Esophagus squamous epithelium (tissue), 4 donors: ENCODE measurements at regions not wholly inside any gene's neighbourhood (a gene's known extent, or its start where the extent isn't known, plus 50 kb on each side); places are given as distances from the start of the nearest gene placed in this dataset.

Source experiments
- POLR2A ChIP-seq, 4 donors: fragments of 450-650 bp; IDR thresholded peaks; one replicate each; pipeline ENCODE4 v1.6.1; 2017; ENCODE audit warnings: antibody characterized with exemption in 4 of 4, mild to moderate bottlenecking in 4 of 4, moderate library complexity in 3 of 4
- TF ChIP-seq, protein P1 (sequence below), 6 experiments: fragments of 450-650 bp in 4 of 6; fragments of 200-600 bp in 2 of 6; sonication (generic) in 2 of 6; IDR thresholded peaks; one replicate each; pipeline ENCODE4 v1.5.1; 2016 to 2019; ENCODE audit warnings: antibody characterized with exemption in 6 of 6, mild to moderate bottlenecking in 4 of 6, moderate library complexity in 4 of 6

DNA sequence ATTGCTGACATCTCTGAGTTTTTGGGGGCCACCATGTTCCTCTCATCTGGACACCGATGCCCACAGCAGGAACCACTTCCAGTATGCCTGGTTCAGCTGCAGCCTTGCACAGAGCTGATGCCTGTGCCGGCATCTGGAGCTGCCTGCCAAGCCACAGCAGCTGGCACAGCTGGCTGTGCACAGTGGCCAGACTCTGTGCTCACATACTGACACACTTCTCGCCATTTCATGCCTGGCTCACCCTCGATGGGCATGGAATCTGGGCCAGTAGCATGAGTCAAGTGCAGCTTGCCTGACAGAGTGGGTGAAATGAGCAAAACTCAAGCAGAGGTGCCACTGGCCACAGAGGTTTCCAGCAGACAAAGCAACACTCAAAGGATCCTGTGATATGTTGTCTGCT is 863.4 kb downstream of the DNAH5 start:
- TF ChIP-seq, protein P1, sequence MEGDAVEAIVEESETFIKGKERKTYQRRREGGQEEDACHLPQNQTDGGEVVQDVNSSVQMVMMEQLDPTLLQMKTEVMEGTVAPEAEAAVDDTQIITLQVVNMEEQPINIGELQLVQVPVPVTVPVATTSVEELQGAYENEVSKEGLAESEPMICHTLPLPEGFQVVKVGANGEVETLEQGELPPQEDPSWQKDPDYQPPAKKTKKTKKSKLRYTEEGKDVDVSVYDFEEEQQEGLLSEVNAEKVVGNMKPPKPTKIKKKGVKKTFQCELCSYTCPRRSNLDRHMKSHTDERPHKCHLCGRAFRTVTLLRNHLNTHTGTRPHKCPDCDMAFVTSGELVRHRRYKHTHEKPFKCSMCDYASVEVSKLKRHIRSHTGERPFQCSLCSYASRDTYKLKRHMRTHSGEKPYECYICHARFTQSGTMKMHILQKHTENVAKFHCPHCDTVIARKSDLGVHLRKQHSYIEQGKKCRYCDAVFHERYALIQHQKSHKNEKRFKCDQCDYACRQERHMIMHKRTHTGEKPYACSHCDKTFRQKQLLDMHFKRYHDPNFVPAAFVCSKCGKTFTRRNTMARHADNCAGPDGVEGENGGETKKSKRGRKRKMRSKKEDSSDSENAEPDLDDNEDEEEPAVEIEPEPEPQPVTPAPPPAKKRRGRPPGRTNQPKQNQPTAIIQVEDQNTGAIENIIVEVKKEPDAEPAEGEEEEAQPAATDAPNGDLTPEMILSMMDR (IDR thresholded peaks at IDR 0.05): no peak
- no peak for TF ChIP-seq POLR2A (IDR thresholded peaks at IDR 0.05)
